Gastroesophageal sphincter (tissue), 3 donors: ENCODE measurements at regions not wholly inside any gene's neighbourhood (a gene's known extent, or its start where the extent isn't known, plus 50 kb on each side); places are given as distances from the start of the nearest gene placed in this dataset.
"Not testable (repeated sequence)": the region's sequence is repeated elsewhere in the genome, so short reads cannot be mapped to it uniquely, and the experiment has no call there.

Experiments used
- CTCF ChIP-seq, 4 experiments: fragments of 200-600 bp in 2 of 4; fragments of 450-650 bp in 2 of 4; sonication (generic) in 1 of 4; IDR thresholded peaks; one replicate each; pipeline ENCODE4 v1.5.1; 2017 to 2019; ENCODE audit warnings: antibody characterized with exemption in 4 of 4, mild to moderate bottlenecking in 2 of 4, moderate library complexity in 2 of 4
- POLR2A ChIP-seq, 2 donors: fragments of 450-650 bp; IDR thresholded peaks; one replicate each; pipeline ENCODE4 v1.6.1; 2017; ENCODE audit warnings: antibody characterized with exemption in 2 of 2, mild to moderate bottlenecking in 2 of 2, moderate library complexity in 1 of 2
- POLR2AphosphoS5 ChIP-seq: sonication (generic); formaldehyde crosslinking; IDR thresholded peaks from one replicate; pipeline ENCODE4 v1.6.1; 2017; ENCODE audit warnings: antibody characterized with exemption

- not testable (repeated sequence) for TF ChIP-seq CTCF (IDR thresholded peaks at IDR 0.05); POLR2AphosphoS5; POLR2A (IDR thresholded peaks at IDR 0.05)
Measured at GRCh38 chr9:41053666-41054363, 74.7 kb downstream of the FOXD4L6 start.
